Choroid plexus epithelial cell (primary cell): ENCODE measurements at regions not wholly inside any gene's neighbourhood (a gene's known extent, or its start where the extent isn't known, plus 50 kb on each side); places are given as distances from the start of the nearest gene placed in this dataset.

Experiments
- DNase-seq: peaks from one replicate; pipeline ENCODE4 v3.0.0-alpha.2; 2010; ENCODE audit warnings: low read depth
- H3K4me3 ChIP-seq: 2 replicates; pipeline ENCODE4 v1.5.1; 2011; ENCODE audit warnings: low read depth, mild to moderate bottlenecking, control low read depth, low read length, moderate library complexity
- TF ChIP-seq, protein P1 (sequence below): conservative IDR thresholded peaks from 2 replicates; pipeline ENCODE4 v1.5.1; 2011; ENCODE audit warnings: low read depth, mild to moderate bottlenecking, control low read depth, inconsistent platforms, low read length, moderate library complexity

DNA sequence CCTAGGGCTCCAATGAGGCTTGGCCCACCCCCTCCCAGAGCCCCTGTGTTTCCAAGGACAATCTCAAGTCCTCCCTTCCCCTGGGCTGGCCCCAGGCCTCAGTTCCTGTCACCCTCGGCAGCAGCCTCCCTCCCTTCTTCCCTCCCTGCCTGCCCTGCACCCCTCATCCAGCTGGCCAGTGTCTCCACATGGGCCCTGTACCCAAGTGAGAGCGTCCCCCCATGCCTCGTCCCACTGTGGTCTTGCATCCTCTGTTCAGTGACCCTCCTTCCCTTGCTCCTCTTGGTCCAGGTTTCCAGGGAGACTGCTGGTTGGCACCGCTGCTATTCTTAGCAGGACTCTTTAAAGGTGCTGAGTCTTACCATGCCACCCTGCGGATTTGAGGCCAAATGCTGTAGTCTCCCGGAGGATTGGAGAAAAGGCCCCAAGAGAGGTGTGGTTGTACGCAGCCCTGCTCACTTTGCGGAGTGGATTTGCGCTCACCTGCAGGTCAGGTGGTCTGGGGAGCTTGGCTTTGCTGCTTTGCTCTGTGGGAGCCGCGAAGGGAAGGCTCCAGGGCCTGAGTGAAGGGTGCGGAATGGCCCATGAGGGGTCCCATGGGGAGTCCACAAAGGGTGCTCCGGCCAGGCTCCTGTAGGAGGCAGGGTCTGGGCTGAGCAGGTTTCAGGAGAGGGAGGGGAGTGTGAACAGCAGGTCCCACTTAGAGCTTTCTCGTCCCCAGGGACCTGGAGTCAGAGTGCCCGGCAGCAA is 519.2 kb downstream of the TCERG1L start:
- TF ChIP-seq, protein P1, sequence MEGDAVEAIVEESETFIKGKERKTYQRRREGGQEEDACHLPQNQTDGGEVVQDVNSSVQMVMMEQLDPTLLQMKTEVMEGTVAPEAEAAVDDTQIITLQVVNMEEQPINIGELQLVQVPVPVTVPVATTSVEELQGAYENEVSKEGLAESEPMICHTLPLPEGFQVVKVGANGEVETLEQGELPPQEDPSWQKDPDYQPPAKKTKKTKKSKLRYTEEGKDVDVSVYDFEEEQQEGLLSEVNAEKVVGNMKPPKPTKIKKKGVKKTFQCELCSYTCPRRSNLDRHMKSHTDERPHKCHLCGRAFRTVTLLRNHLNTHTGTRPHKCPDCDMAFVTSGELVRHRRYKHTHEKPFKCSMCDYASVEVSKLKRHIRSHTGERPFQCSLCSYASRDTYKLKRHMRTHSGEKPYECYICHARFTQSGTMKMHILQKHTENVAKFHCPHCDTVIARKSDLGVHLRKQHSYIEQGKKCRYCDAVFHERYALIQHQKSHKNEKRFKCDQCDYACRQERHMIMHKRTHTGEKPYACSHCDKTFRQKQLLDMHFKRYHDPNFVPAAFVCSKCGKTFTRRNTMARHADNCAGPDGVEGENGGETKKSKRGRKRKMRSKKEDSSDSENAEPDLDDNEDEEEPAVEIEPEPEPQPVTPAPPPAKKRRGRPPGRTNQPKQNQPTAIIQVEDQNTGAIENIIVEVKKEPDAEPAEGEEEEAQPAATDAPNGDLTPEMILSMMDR = no peak
- DNase-seq = no peak
- H3K4me3 ChIP-seq = no peak overlapping the region

DNA sequence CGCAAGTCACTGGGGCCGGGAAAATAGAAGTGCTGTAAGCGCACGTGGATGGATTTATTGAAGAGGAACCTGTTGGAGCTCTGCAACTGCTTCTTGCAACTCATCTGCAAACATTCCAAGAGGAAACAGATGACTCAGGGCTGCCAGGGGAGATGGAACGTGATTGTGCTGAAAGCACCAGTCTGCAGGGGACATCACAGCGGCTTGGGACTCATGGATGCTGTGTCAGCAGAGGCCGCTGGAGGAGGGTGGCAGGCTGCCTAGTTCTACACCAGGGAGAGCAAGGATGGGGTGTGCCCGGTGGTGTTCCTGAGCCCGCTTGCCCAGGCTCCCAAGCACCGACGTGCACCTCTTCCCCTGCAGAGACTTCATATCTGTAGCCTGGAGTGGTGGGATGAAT is 515.7 kb downstream of the TCERG1L start:
- no peak overlapping the region for H3K4me3 ChIP-seq
- DNase-seq = no peak
- TF ChIP-seq, protein P1 = no peak

DNA sequence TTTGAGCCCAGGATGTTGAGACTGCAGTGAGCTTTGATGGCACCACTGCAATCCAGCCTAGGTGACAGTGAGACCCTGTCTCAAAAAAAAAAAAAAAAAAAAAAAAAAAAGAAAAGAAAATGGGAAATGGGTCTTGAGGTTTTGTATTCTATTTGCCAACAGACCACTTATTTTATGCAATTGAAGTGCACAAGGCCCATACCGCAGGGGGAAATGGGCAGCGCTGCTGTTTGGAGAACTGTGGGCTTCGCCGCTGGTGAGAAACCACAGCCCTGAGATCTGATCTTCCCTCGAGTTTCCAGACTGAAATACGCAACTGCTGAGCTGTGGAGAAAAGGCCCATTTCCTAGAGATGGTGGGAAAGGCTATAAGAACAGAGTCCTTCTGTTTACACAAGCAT is 512.0 kb downstream of the TCERG1L start:
- TF ChIP-seq, protein P1 = no peak
- DNase-seq = no peak
- no peak overlapping the region for H3K4me3 ChIP-seq

DNA sequence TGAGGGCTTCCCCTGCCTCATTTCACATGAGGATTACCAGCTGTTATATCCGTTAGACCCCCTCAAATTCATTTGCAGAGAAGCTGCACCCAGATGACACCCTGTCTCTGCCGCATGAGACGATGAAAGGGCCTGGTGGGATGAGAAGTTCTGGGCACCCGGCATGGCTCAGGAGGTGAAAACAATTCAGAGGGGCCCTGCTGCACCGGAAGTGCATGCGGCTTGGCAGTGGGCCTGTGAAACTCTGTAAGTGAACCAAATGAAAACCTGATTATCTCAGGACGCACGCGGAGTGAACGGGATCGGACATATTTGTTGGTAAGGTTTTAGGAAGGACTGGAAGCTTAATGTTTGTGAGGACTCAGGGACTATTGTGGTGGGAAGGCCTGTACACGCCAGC is 511.2 kb downstream of the TCERG1L start:
- no peak overlapping the region for H3K4me3 ChIP-seq
- no peak for DNase-seq
- TF ChIP-seq, protein P1 = no peak

DNA sequence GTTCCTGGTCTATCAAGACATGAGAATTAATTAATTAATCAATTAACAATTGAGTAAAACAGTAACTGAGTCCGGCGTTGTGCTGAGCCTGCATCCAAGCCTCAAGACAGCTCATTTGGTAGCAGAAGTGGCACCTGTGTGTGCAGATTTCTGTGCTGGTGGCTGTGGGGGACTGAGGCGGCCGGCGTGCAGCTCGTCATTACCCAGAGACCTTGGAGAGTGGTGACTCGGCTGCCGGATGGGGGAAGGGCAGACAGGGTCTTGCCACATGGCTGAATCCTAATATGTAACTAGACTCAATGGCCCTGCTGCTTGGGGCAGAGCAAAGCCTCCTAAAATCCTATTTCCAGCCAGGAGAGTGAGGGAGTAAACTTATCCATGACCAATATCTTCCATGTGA is 510.2 kb downstream of the TCERG1L start:
- TF ChIP-seq, protein P1 = no peak
- DNase-seq = no peak
- H3K4me3 ChIP-seq = no peak overlapping the region

DNA sequence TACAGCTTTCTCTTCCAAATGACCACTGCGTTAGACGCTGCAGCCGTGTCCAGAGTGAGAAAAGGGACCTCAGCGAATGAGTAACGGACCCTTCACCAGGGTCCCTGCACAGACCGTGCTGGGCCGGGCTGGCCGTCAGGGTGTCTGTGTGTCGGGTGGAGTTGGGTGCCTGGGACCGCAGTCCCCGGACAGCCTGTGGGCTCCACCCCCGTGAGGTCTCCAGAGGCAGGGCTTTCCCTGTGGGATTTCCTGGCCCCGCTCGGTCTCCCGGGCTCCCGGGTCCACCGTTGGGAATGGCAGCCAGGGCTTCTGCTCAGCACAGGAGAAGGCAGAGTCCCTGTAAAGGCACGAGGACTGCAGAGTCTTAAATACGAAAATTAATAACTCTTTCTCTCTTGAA is 509.7 kb downstream of the TCERG1L start:
- TF ChIP-seq, protein P1 = no peak
- H3K4me3 ChIP-seq = no peak overlapping the region
- no peak for DNase-seq

DNA sequence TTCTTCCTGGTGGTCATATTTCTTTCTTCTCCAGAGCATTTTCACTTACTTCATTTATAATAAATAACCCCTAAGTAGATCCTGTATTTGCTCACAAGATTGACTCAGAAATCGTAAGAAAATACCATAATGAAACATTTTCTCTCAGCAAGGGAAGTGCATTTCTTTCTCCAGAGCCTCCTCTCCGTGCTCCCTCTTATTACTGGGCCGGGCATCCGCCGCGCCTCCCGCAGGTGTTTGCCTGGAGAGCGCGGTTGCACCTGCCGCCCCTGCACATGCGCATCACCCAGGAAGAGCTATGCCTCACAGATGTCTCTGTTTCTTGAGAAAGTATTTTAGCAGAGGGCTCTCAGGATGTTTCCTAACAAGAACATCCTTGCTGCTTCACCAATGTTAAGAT is 509.2 kb downstream of the TCERG1L start:
- DNase-seq = no peak
- no peak overlapping the region for H3K4me3 ChIP-seq
- TF ChIP-seq, protein P1 = no peak
